ENCODE measurements at regions not wholly inside any gene's neighbourhood (a gene's known extent, or its start where the extent isn't known, plus 50 kb on each side); places are given as distances from the start of the nearest gene placed in this dataset.

- H3K4me3 ChIP-seq (ENCODE audit: extremely low read depth in 1 of 4, insufficient read depth in 2 of 4, low read depth in 3 of 4, low read length in 4 of 4): no peak overlapping the region
- TF ChIP-seq EZH2 (IDR thresholded peaks at IDR 0.05; ENCODE audit: low read depth, low read length, severe bottlenecking): no peak
- H3K4me1 ChIP-seq (replicated peaks in 1 of 4; ENCODE audit: control insufficient read depth in 3 of 4, insufficient read depth in 4 of 4, low read length in 3 of 4): no peaks in the 10 kb centered on the region
- FAIRE-seq (no peak), DNase-seq (ENCODE audit: low read depth in 1 of 2, low spot score in 2 of 2) (no peak)
- H3K9ac ChIP-seq (replicated peaks in 1 of 4; ENCODE audit: extremely low read depth in 1 of 4, low read depth in 3 of 4, low read length in 3 of 4): no peak overlapping the region
- H3K27ac ChIP-seq (ENCODE audit: low read depth, low read length): no peak overlapping the region
- no peak overlapping the region for H3K18ac ChIP-seq (ENCODE audit: extremely low read depth, low read length)
- no peak overlapping the region for H3K4me2 ChIP-seq (ENCODE audit: insufficient read depth in 1 of 2, low read depth in 2 of 2, low read length in 2 of 2)
- no peaks in the 10 kb centered on the region for H3K27me3 ChIP-seq (replicated peaks in 1 of 4; ENCODE audit: control insufficient read depth in 3 of 4, extremely low read depth in 1 of 4, insufficient read depth in 3 of 4, low read length in 3 of 4)
- ChIA-PET CTCF (ENCODE audit: partially characterized antibody) (interaction anchor here (1.1 to 3.1 kb wide), 5 partner anchors 9 to 296 kb away, joined by 3 to 8 read pairs (median 4); no protein-coding TSS in a partner anchor), POLR2A (ENCODE audit: partially characterized antibody) (no interaction called here)
- no peaks in the 10 kb centered on the region for H3K79me2 ChIP-seq (ENCODE audit: control insufficient read depth in 1 of 2, insufficient read depth in 2 of 2, low read length in 2 of 2)
- no peak overlapping the region for H2BK15ac ChIP-seq (ENCODE audit: low read length)
- peaks cover 0 to 4% of the 10 kb centered on the region in 2 experiments for H4K20me1 ChIP-seq (replicated peaks in 1 of 2; ENCODE audit: control insufficient read depth in 1 of 2, insufficient read depth in 2 of 2, low read length in 2 of 2)
- H3K9me3 ChIP-seq (ENCODE audit: insufficient read depth in 2 of 2, low read depth in 1 of 2, low read length in 1 of 2): no peaks in the 10 kb centered on the region; a peak in 1 of 4 replicates
- H3K36me3 ChIP-seq (ENCODE audit: control insufficient read depth in 2 of 4, insufficient read depth in 4 of 4, low read length in 3 of 4): no peaks in the 10 kb centered on the region
- H3K79me1 ChIP-seq (ENCODE audit: low read depth, low read length): no peaks in the 10 kb centered on the region
- H2AFZ ChIP-seq (ENCODE audit: low read length): peak overlapping the region; percentile 0; the same call in 1 of the 2 replicates
- H2BK20ac ChIP-seq (ENCODE audit: low read length): no peak overlapping the region
- H3K14ac ChIP-seq (ENCODE audit: insufficient read length): no peak overlapping the region
- H2BK12ac ChIP-seq (ENCODE audit: low read depth, low read length): no peak overlapping the region
- no peak overlapping the region for H4K5ac ChIP-seq (ENCODE audit: insufficient read length, low read depth, low read length)
- H4K91ac ChIP-seq (replicated peaks; ENCODE audit: insufficient read length, low read length): no peak overlapping the region
- no peak overlapping the region for H4K8ac ChIP-seq (ENCODE audit: extremely low read depth, insufficient read depth, low read length)
- no peak overlapping the region for H2AK5ac ChIP-seq (ENCODE audit: low read depth, low read length)
- no peak overlapping the region for H3K4ac ChIP-seq (replicated peaks; ENCODE audit: insufficient read length, low read depth, low read length)
- H2BK5ac ChIP-seq (ENCODE audit: low read depth, low read length): no peak overlapping the region
- H3K23me2 ChIP-seq (ENCODE audit: low read depth, low read length): no peaks in the 10 kb centered on the region
- 77% methylated on average over 2 of the region's 2 CpGs; no CpG with 5 or more reads in 1 of the 2 experiments for WGBS, 2 experiments (ENCODE audit: extremely low coverage in 1 of 2, insufficient coverage in 1 of 2, insufficient read length in 1 of 2, insufficient replicate concordance in 2 of 2, low coverage in 1 of 2, low lambda C conversion rate in 2 of 2, missing lambda C conversion rate in 1 of 2)
- H3K23ac ChIP-seq (ENCODE audit: insufficient read length): no peak overlapping the region
- no peak overlapping the region for H3K56ac ChIP-seq (replicated peaks; ENCODE audit: insufficient read length, low read depth, low read length)
- no peak overlapping the region for H2BK120ac ChIP-seq (replicated peaks; ENCODE audit: low read depth, low read length)
These were observed 70.0 kb upstream of the PTPN3 start for GRCh38 chr9:109568089-109568488.
